GM23338 (cell line): ENCODE measurements at regions not wholly inside any gene's neighbourhood (a gene's known extent, or its start where the extent isn't known, plus 50 kb on each side); places are given as distances from the start of the nearest gene placed in this dataset.

Source experiments
- EZH2 ChIP-seq: fragments of 200-600 bp; sonication (generic); IDR thresholded peaks from one replicate; pipeline ENCODE4 v1.8.0; 2017; ENCODE audit warnings: antibody characterized with exemption, mild to moderate bottlenecking, low read depth; ENCODE audit not compliant: unreplicated experiment
- EZH2phosphoT487 ChIP-seq: fragments of 200-600 bp; sonication (generic); IDR thresholded peaks from one replicate; pipeline ENCODE4 v1.8.1; 2018; ENCODE audit warnings: antibody characterized with exemption; ENCODE audit not compliant: unreplicated experiment
- JUNB ChIP-seq: IDR thresholded peaks from one replicate; pipeline ENCODE4 v1.6.1; 2016; ENCODE audit warnings: antibody characterized with exemption; ENCODE audit not compliant: unreplicated experiment
- NANOG ChIP-seq: IDR thresholded peaks from 2 replicates; pipeline ENCODE4 v1.6.1; 2016; ENCODE audit warnings: antibody characterized with exemption, borderline replicate concordance
- POLR2AphosphoS5 ChIP-seq: IDR thresholded peaks from 2 replicates; pipeline ENCODE4 v1.6.1; 2016; ENCODE audit warnings: antibody characterized with exemption, low read depth
- STAT1 ChIP-seq: IDR thresholded peaks from one replicate; pipeline ENCODE4 v1.6.1; 2016; ENCODE audit warnings: antibody characterized with exemption; ENCODE audit not compliant: unreplicated experiment
- TF ChIP-seq, protein P1 (sequence below), 2 experiments: fragments of 200-600 bp in 1 of 2; sonication (generic) in 1 of 2; conservative IDR thresholded peaks; 2 replicates each; pipeline versions ENCODE4 v1.5.1 to v1.6.1; 2016 to 2017; ENCODE audit warnings: antibody characterized with exemption in 2 of 2, low read depth in 2 of 2, mild to moderate bottlenecking in 2 of 2, moderate library complexity in 1 of 2
- TF ChIP-seq, protein P2 (sequence below): IDR thresholded peaks from 2 replicates; pipeline ENCODE4 v1.6.1; 2016; ENCODE audit warnings: antibody characterized with exemption
- TF ChIP-seq, protein P3 (sequence below): IDR thresholded peaks from one replicate; pipeline ENCODE4 v1.6.1; 2018; ENCODE audit warnings: antibody characterized with exemption; ENCODE audit not compliant: unreplicated experiment

DNA sequence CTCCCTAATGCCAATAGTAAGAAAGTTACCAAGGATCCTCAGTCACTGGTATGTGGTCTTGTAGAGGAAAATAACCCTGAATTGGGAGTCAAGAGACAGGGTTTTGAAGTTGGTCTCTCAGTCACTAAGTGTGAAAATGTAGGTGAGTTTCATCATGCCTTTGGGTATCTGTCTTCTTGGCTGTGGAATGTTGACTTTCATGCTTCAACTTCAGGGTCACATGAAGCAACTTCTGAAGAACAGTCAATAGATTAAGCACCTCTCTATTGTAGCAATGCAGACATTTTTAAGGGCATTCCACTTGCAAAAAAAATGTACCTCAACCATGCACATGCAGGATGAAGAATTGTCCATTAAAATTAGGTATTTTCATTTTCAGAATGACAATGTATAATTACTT, 194.6 kb downstream of the CSNK1G3 start:
- TF ChIP-seq, protein P1, sequence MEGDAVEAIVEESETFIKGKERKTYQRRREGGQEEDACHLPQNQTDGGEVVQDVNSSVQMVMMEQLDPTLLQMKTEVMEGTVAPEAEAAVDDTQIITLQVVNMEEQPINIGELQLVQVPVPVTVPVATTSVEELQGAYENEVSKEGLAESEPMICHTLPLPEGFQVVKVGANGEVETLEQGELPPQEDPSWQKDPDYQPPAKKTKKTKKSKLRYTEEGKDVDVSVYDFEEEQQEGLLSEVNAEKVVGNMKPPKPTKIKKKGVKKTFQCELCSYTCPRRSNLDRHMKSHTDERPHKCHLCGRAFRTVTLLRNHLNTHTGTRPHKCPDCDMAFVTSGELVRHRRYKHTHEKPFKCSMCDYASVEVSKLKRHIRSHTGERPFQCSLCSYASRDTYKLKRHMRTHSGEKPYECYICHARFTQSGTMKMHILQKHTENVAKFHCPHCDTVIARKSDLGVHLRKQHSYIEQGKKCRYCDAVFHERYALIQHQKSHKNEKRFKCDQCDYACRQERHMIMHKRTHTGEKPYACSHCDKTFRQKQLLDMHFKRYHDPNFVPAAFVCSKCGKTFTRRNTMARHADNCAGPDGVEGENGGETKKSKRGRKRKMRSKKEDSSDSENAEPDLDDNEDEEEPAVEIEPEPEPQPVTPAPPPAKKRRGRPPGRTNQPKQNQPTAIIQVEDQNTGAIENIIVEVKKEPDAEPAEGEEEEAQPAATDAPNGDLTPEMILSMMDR (conservative IDR thresholded peaks at IDR 0.05; ENCODE audit: low read depth in 2 of 2) = no peak
- TF ChIP-seq, protein P2, sequence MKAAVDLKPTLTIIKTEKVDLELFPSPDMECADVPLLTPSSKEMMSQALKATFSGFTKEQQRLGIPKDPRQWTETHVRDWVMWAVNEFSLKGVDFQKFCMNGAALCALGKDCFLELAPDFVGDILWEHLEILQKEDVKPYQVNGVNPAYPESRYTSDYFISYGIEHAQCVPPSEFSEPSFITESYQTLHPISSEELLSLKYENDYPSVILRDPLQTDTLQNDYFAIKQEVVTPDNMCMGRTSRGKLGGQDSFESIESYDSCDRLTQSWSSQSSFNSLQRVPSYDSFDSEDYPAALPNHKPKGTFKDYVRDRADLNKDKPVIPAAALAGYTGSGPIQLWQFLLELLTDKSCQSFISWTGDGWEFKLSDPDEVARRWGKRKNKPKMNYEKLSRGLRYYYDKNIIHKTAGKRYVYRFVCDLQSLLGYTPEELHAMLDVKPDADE = no peak
- TF ChIP-seq POLR2AphosphoS5 (no peak), EZH2phosphoT487 (no peak), NANOG (no peak), EZH2 (no peak), STAT1 (no peak), JUNB (no peak)
- TF ChIP-seq, protein P3, sequence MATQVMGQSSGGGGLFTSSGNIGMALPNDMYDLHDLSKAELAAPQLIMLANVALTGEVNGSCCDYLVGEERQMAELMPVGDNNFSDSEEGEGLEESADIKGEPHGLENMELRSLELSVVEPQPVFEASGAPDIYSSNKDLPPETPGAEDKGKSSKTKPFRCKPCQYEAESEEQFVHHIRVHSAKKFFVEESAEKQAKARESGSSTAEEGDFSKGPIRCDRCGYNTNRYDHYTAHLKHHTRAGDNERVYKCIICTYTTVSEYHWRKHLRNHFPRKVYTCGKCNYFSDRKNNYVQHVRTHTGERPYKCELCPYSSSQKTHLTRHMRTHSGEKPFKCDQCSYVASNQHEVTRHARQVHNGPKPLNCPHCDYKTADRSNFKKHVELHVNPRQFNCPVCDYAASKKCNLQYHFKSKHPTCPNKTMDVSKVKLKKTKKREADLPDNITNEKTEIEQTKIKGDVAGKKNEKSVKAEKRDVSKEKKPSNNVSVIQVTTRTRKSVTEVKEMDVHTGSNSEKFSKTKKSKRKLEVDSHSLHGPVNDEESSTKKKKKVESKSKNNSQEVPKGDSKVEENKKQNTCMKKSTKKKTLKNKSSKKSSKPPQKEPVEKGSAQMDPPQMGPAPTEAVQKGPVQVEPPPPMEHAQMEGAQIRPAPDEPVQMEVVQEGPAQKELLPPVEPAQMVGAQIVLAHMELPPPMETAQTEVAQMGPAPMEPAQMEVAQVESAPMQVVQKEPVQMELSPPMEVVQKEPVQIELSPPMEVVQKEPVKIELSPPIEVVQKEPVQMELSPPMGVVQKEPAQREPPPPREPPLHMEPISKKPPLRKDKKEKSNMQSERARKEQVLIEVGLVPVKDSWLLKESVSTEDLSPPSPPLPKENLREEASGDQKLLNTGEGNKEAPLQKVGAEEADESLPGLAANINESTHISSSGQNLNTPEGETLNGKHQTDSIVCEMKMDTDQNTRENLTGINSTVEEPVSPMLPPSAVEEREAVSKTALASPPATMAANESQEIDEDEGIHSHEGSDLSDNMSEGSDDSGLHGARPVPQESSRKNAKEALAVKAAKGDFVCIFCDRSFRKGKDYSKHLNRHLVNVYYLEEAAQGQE = no peak
